ENCODE measurements at regions not wholly inside any gene's neighbourhood (a gene's known extent, or its start where the extent isn't known, plus 50 kb on each side); places are given as distances from the start of the nearest gene placed in this dataset.
"Not testable (repeated sequence)": the region's sequence is repeated elsewhere in the genome, so short reads cannot be mapped to it uniquely, and the experiment has no call there.

DNA sequence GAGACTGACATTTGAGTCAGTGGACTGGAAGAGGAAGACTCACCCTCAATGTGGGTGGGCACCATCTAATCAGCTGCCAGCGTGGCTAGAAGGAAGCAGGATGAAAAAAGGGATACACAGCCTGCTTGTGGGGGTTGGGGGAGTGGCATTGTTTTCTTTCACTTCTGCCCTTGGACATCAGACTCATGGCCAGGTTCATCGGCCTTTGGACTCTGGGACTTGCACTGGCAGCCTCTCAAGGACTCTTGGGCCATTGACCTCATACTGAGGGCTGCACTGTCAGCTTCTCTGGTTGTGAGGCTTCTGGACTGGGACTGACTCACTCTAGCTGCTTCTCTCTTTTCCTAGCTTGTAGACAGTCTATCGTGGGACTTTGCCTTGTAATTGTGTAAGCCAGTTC is 374.9 kb downstream of the TLE1 start:
- in situ Hi-C loops (cut with MboI; ENCODE audit: low sequenced_read_pairs, unreplicated experiment) = no loop called here
- TF ChIP-seq, protein P1, sequence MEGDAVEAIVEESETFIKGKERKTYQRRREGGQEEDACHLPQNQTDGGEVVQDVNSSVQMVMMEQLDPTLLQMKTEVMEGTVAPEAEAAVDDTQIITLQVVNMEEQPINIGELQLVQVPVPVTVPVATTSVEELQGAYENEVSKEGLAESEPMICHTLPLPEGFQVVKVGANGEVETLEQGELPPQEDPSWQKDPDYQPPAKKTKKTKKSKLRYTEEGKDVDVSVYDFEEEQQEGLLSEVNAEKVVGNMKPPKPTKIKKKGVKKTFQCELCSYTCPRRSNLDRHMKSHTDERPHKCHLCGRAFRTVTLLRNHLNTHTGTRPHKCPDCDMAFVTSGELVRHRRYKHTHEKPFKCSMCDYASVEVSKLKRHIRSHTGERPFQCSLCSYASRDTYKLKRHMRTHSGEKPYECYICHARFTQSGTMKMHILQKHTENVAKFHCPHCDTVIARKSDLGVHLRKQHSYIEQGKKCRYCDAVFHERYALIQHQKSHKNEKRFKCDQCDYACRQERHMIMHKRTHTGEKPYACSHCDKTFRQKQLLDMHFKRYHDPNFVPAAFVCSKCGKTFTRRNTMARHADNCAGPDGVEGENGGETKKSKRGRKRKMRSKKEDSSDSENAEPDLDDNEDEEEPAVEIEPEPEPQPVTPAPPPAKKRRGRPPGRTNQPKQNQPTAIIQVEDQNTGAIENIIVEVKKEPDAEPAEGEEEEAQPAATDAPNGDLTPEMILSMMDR (IDR thresholded peaks at IDR 0.05; ENCODE audit: borderline replicate concordance, control extremely low read depth, extremely low read depth, insufficient read depth, missing control alignments) = no peak
- DNase-seq (ENCODE audit: low spot score) = no peak

DNA sequence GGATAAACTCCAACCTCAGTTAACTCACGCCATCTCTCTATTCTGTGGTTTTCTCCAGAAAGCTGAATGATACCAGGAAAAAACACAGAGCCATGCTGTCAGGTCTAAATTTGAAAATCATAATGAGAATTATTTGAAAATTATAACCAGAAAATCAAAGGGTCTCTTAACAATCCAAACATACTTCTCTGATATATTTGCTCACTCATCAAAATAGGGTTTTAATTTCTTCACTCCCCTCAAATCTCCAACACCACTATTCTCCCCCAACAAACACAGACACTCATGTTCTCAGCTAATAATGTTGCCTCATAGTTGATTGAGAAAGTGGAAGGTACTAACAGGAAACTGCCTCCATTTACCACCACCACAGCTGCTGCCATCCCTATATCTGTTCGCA is 375.5 kb downstream of the TLE1 start:
- in situ Hi-C loops (cut with MboI; ENCODE audit: low sequenced_read_pairs, unreplicated experiment) = no loop called here
- DNase-seq (ENCODE audit: low spot score) = no peak
- TF ChIP-seq, protein P1 (IDR thresholded peaks at IDR 0.05; ENCODE audit: borderline replicate concordance, control extremely low read depth, extremely low read depth, insufficient read depth, missing control alignments) = no peak

DNA sequence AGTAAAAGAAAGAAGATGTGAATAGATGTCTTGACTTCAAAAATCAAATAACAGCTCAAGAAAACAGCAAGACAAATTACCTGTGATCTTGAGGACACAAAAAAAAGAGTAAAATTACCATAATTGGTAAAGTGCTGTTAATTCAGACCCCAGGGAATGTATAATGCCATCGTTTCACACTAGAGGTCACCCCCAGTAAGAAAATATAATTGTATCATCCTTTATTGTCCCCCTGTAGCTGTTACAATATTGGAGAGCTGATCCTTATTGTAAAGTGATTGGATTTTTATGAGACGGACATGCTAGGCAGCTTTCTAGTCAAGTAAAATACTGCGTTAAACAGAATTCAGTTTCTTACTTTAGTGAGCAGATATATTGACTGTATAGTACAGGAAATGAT is 377.0 kb downstream of the TLE1 start:
- no peak for DNase-seq (ENCODE audit: low spot score)
- TF ChIP-seq, protein P1 (IDR thresholded peaks at IDR 0.05; ENCODE audit: borderline replicate concordance, control extremely low read depth, extremely low read depth, insufficient read depth, missing control alignments) = no peak
- in situ Hi-C loops (cut with MboI; ENCODE audit: low sequenced_read_pairs, unreplicated experiment) = no loop called here

DNA sequence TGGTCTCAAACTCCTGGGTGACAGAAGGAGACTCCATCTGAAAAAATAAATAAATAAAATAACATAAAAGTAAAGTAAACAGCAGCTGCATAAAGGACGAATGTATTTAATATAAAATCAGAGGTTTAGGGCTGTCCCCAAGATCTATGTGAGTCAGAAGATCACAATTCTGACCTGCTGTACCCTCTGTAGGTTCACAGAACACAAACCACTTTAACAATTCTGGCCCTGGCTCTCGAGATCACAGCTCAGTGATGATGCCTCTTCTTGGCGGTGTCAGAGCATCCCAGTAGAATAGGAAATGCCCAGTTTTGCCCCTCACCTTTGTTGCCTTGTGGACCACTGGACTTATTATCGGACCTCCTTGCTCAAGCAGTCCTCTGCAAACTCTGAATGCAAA is 380.9 kb downstream of the TLE1 start:
- TF ChIP-seq, protein P1 (IDR thresholded peaks at IDR 0.05; ENCODE audit: borderline replicate concordance, control extremely low read depth, extremely low read depth, insufficient read depth, missing control alignments) = no peak
- in situ Hi-C loops (cut with MboI; ENCODE audit: low sequenced_read_pairs, unreplicated experiment) = no loop called here
- DNase-seq (ENCODE audit: low spot score) = no peak

DNA sequence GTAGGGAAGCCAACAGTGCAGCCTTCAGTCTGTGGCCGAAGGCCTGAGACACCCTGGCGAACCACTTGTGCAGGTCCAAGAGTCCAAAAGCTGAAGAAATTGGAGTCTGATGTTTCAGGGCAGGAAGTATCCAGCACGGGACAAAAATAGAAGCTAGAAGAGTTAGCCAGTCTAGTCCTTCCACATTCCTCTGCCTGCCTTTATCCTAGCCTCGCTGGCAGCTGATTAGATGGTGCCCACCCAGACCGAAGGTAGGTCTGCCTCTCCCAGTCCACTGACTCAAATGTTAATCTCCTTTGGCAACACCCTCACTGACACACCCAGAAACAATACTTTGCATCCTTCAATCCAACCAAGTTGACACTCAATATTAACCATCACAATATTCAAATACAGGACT is 381.6 kb downstream of the TLE1 start:
- in situ Hi-C loops (cut with MboI; ENCODE audit: low sequenced_read_pairs, unreplicated experiment) = not testable (repeated sequence)

DNA sequence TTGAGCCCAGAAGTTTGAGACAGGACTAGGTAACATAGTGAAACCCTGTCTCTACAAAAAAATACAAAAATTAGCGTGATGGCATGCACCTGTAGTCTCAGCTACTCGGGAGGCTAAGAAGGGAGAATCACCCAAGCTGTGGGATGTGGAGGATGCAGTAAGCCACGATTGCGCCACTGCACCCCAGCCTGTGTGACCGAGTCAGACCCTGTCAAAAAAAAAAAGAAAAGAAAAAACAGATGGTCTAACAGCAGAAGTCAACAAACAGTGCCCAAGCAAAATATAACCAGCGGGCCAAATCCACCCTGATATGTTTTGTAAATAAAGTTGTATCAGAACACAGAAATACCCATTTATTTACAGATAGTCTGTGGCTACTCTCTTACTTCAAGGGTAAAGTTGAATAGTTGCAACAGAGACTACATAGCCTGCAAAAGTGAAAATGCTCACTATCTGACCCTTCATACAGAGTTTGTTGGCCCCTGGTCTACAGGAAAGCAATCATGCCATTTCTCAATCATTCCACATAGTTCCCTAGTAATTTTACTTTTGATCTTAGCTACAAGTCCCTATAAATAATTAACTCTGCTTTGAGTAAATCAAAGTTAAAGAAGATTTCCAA is 383.7 kb downstream of the TLE1 start:
- in situ Hi-C loops (cut with MboI; ENCODE audit: low sequenced_read_pairs, unreplicated experiment) = no loop called here
- TF ChIP-seq, protein P1 (IDR thresholded peaks at IDR 0.05; ENCODE audit: borderline replicate concordance, control extremely low read depth, extremely low read depth, insufficient read depth, missing control alignments) = no peak
- no peak for DNase-seq (ENCODE audit: low spot score)

More for the DNA sequence above, 381.6 kb downstream of the TLE1 start:
- DNase-seq (ENCODE audit: low spot score) = not testable (repeated sequence)

DNA sequence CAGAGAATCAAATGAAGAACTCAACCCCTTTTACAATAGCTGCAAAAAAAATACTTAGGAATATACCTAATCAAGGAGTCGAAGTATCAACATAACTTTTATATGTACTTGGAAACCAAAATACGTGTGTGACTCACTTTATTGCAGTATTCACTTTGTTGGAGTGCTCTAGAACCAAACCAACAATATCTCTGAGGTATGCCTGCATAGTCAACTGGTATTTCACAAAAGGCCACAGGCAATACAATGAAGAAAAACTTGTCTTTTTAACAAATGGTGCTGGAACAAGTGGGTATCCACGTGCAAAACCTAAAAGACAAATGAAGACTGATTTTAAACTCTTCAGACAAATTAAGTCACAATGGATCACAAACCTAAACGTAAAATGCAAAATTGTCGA is 385.7 kb downstream of the TLE1 start:
- TF ChIP-seq, protein P1 (IDR thresholded peaks at IDR 0.05; ENCODE audit: borderline replicate concordance, control extremely low read depth, extremely low read depth, insufficient read depth, missing control alignments) = no peak
- in situ Hi-C loops (cut with MboI; ENCODE audit: low sequenced_read_pairs, unreplicated experiment) = no loop called here

More for the DNA sequence above, 385.7 kb downstream of the TLE1 start:
- no peak for DNase-seq (ENCODE audit: low spot score)

Data from GM13976 (cell line).